Mesendoderm (in vitro differentiated cells): ENCODE measurements at regions not wholly inside any gene's neighbourhood (a gene's known extent, or its start where the extent isn't known, plus 50 kb on each side); places are given as distances from the start of the nearest gene placed in this dataset.

Experiments
- DNase-seq: peaks from one replicate; pipeline ENCODE4 v3.0.0; 2013
- H2AK5ac ChIP-seq: 2 replicates; pipeline ENCODE4 v1.6.1; 2013; ENCODE audit warnings: low read length, inconsistent platforms
- H2BK120ac ChIP-seq: 2 replicates; pipeline ENCODE4 v1.6.1; 2013; ENCODE audit warnings: low read depth, mild to moderate bottlenecking, low read length, moderate library complexity, mixed read lengths
- H2BK15ac ChIP-seq: replicated peaks from 2 replicates; pipeline ENCODE4 v1.6.1; 2013; ENCODE audit warnings: low read depth, mild to moderate bottlenecking, moderate library complexity
- H2BK5ac ChIP-seq: 2 replicates; pipeline ENCODE4 v1.6.1; 2013; ENCODE audit warnings: low read length, inconsistent platforms
- H3K18ac ChIP-seq: 2 replicates; pipeline ENCODE4 v1.6.1; 2013; ENCODE audit warnings: mild to moderate bottlenecking, low read length, mixed read lengths
- H3K23ac ChIP-seq: one replicate; pipeline ENCODE4 v1.6.1; 2013; ENCODE audit warnings: low read length
- H3K27ac ChIP-seq: 2 replicates; pipeline ENCODE4 v1.5.1; 2013; ENCODE audit warnings: low read depth, mild to moderate bottlenecking, inconsistent platforms, low read length, moderate library complexity
- H3K27me3 ChIP-seq: 2 replicates; pipeline ENCODE4 v1.6.1; 2013; ENCODE audit warnings: low read length, control low read depth, mild to moderate bottlenecking, inconsistent platforms; ENCODE audit not compliant: insufficient read depth, poor library complexity
- H3K36me3 ChIP-seq: 2 replicates; pipeline ENCODE4 v1.6.1; 2013; ENCODE audit warnings: low read length, inconsistent platforms; ENCODE audit not compliant: control insufficient read depth, insufficient read depth
- H3K4ac ChIP-seq: one replicate; pipeline ENCODE4 v1.6.1; 2013; ENCODE audit warnings: low read depth, mild to moderate bottlenecking, low read length, moderate library complexity
- H3K4me1 ChIP-seq: 2 replicates; pipeline ENCODE4 v1.6.1; 2013; ENCODE audit warnings: low read depth, low read length, inconsistent platforms; ENCODE audit not compliant: control insufficient read depth
- H3K4me2 ChIP-seq: 2 replicates; pipeline ENCODE4 v1.6.1; 2013; ENCODE audit warnings: low read length
- H3K4me3 ChIP-seq: 2 replicates; pipeline ENCODE4 v1.5.1; 2013; ENCODE audit warnings: mild to moderate bottlenecking, low read length
- H3K56ac ChIP-seq: one replicate; pipeline ENCODE4 v1.6.1; 2013; ENCODE audit warnings: low read length
- H3K79me1 ChIP-seq: 2 replicates; pipeline ENCODE4 v1.6.1; 2013; ENCODE audit warnings: low read length, inconsistent platforms
- H3K79me2 ChIP-seq: 2 replicates; pipeline ENCODE4 v1.6.1; 2013; ENCODE audit warnings: mild to moderate bottlenecking, low read length; ENCODE audit not compliant: control insufficient read depth, insufficient read depth
- H3K9ac ChIP-seq: 2 replicates; pipeline ENCODE4 v1.6.1; 2013; ENCODE audit warnings: low read length, inconsistent platforms
- H4K5ac ChIP-seq: one replicate; pipeline ENCODE4 v1.6.1; 2013; ENCODE audit warnings: low read length
- H4K8ac ChIP-seq: one replicate; pipeline ENCODE4 v1.6.1; 2013; ENCODE audit warnings: low read depth, mild to moderate bottlenecking, control low read depth, low read length, moderate library complexity
- WGBS: extraction: QIAGEN DNeasy Blood & Tissue Kit; methylation state at CpG from one replicate; pipeline ENCODE4 v1.1.7; 2013; ENCODE audit warnings: low lambda C conversion rate, missing lambda C conversion rate; ENCODE audit not compliant: insufficient coverage; ENCODE audit errors: extremely low coverage; 5-methylcytosine and 5-hydroxymethylcytosine counted together

DNA sequence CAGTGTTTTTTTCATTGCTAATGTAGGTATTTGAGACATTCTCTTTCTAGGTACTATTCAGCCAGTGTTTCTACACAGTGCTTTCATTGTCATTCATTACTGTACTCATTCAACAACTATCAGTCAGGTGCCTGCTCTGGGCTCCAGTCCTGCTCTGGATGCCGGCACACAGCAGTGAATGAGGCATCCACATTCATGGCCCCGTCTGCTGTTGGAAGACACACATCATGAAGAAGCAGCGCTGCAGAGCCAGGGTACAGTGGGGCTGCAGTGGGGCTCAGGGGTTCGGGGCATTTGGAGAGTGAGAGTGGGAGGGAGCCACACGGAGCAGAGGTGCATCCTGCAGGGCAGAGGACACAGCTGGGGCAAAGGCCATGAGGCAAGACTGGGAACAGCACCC lies 737.2 kb upstream of the RAB6C start:
- no peaks in the 10 kb centered on the region for H3K4me1 ChIP-seq
- H3K4ac ChIP-seq, result no peak overlapping the region
- no peak overlapping the region for H2BK15ac ChIP-seq
- no peak overlapping the region for H3K23ac ChIP-seq
- H3K18ac ChIP-seq, result no peak overlapping the region
- no peak overlapping the region for H3K4me2 ChIP-seq
- H4K5ac ChIP-seq, result no peak overlapping the region
- no peak overlapping the region for H2AK5ac ChIP-seq
- H3K56ac ChIP-seq, result no peak overlapping the region
- no peak overlapping the region for H4K8ac ChIP-seq
- no peaks in the 10 kb centered on the region for H3K79me2 ChIP-seq
- H3K36me3 ChIP-seq, result no peaks in the 10 kb centered on the region
- H3K27ac ChIP-seq, result no peak overlapping the region
- no peaks in the 10 kb centered on the region for H3K79me1 ChIP-seq
- no peaks in the 10 kb centered on the region for H3K27me3 ChIP-seq
- WGBS, result no CpG with 5 or more reads among the region's 5 CpGs
- no peak for DNase-seq
- H3K4me3 ChIP-seq, result no peak overlapping the region
- no peak overlapping the region for H3K9ac ChIP-seq
- no peak overlapping the region for H2BK5ac ChIP-seq
- no peak overlapping the region for H2BK120ac ChIP-seq

DNA sequence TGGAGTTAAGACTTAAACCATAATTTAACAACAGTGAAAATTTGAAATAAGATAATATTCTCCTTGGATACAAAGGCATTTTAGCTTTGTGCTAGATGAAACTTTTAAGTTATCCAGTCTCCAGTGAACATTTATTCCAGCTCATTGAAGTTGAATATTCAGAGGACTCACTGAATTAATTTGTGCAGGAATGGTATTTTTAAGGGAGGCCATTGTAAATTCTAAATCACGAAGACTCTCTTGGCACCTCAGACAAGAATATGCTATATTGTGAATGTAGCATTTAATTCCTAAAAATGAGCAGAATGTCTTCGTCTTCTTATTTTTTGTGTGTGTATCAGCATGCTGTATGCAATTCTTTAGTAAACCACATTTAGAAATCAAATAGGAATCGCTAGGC lies 731.7 kb upstream of the RAB6C start:
- H2AK5ac ChIP-seq, result no peak overlapping the region
- no peak overlapping the region for H3K4ac ChIP-seq
- no peak overlapping the region for H3K18ac ChIP-seq
- H3K4me1 ChIP-seq, result no peaks in the 10 kb centered on the region
- H4K5ac ChIP-seq, result no peak overlapping the region
- H3K79me2 ChIP-seq, result no peaks in the 10 kb centered on the region
- H3K27me3 ChIP-seq, result no peaks in the 10 kb centered on the region
- H3K27ac ChIP-seq, result no peak overlapping the region
- H3K36me3 ChIP-seq, result no peaks in the 10 kb centered on the region
- no peak overlapping the region for H3K23ac ChIP-seq
- H2BK5ac ChIP-seq, result no peak overlapping the region
- no peak for DNase-seq
- H4K8ac ChIP-seq, result no peak overlapping the region
- no peak overlapping the region for H3K9ac ChIP-seq
- H2BK120ac ChIP-seq, result no peak overlapping the region
- no peak overlapping the region for H3K4me3 ChIP-seq
- H2BK15ac ChIP-seq, result no peak overlapping the region
- no peaks in the 10 kb centered on the region for H3K79me1 ChIP-seq
- WGBS, result no CpG with 5 or more reads among the region's 3 CpGs
- H3K56ac ChIP-seq, result no peak overlapping the region
- no peak overlapping the region for H3K4me2 ChIP-seq

DNA sequence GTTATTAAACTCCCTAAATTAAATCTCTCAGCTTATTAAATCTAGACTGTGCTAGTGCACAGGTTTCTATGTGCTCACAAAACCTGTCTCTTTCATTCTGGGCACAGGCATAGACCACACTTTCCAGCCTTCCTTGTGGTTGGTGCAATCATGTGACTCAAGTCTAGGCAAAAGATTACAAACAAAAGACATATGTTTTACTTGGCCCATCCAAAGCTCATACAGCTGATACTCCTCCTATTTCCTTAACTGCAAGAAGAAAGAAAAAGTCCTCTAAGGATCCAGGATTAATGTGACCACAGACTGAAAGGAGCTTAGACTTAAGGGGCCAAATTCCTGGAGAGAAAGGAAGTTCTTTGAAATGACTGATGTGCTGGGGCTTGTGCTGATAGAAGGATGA lies 731.3 kb upstream of the RAB6C start:
- Histone ChIP-seq H3K18ac (no peak overlapping the region), H3K4me1 (no peaks in the 10 kb centered on the region), H2BK15ac (no peak overlapping the region), H2AK5ac (no peak overlapping the region), H3K79me1 (no peaks in the 10 kb centered on the region), H4K5ac (no peak overlapping the region), H2BK120ac (no peak overlapping the region), H3K4ac (no peak overlapping the region), H3K27ac (no peak overlapping the region), H4K8ac (no peak overlapping the region), H2BK5ac (no peak overlapping the region), H3K36me3 (no peaks in the 10 kb centered on the region), H3K27me3 (no peaks in the 10 kb centered on the region), H3K56ac (no peak overlapping the region), H3K9ac (no peak overlapping the region), H3K79me2 (no peaks in the 10 kb centered on the region), H3K23ac (no peak overlapping the region), H3K4me3 (no peak overlapping the region), H3K4me2 (no peak overlapping the region)
- DNase-seq, result no peak

DNA sequence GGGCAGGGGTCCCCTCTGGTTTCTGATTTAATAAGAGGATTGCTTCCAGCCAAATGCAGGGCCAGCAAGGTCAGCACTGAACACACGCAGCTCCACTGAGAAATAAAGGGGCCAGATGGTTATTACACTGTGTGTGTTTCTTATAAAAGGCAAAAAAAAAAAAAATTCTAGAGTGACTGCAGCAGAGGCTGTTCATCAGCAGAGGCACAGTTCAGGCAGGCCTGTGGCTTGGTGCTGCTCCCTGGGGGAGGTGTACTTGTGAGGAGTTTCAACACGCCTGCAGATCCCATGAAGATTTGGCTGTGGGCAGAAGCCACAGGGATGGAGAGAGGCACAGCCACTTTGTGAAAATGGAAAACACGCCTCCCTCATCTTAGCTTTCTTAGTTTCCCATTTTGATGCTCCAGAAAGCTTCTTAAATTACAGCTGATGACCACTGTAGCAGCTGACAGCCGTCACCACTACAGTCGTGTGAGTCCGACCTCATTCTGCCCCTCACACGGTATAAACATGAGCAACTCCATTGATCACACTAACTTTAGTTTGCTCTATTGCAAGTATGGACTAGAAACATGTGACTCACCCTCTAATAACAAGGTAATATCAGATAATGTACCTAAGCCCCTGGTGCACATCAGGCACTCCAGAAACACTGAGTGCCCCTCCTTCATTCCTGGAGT lies 726.5 kb upstream of the RAB6C start:
- Histone ChIP-seq H3K79me2 (no peaks in the 10 kb centered on the region), H3K23ac (no peak overlapping the region)
- no CpG with 5 or more reads among the region's 7 CpGs for WGBS

DNA sequence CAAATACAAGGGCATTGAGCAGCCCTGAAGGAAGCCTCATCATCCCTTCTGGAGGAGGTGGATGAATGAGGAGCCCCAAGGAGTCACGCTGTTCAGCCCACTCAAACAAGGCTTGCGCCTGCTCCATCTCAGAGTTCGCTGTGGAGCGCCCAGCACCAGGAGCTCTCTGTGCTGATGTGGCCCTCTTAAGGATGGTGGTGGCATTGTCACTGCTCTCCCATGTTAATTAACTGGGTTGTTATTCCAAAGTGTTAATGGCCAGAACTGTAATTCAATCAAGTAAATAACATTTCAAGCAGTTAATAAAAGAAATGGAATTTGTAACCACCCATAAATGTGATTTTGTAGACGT lies 726.0 kb upstream of the RAB6C start:
- Histone ChIP-seq H3K4me3 (no peak overlapping the region), H3K4me2 (no peak overlapping the region), H3K4me1 (no peaks in the 10 kb centered on the region), H3K79me1 (no peaks in the 10 kb centered on the region), H3K4ac (no peak overlapping the region), H3K18ac (no peak overlapping the region), H3K79me2 (no peaks in the 10 kb centered on the region), H3K27ac (no peak overlapping the region), H3K56ac (no peak overlapping the region), H2BK15ac (no peak overlapping the region), H2BK5ac (no peak overlapping the region), H3K9ac (no peak overlapping the region), H3K36me3 (no peaks in the 10 kb centered on the region), H4K8ac (no peak overlapping the region), H2AK5ac (no peak overlapping the region), H4K5ac (no peak overlapping the region), H2BK120ac (no peak overlapping the region), H3K23ac (no peak overlapping the region), H3K27me3 (no peaks in the 10 kb centered on the region)
- WGBS, result no CpG with 5 or more reads among the region's 5 CpGs
- DNase-seq, result peak; percentile 53

More for the DNA sequence above, 726.5 kb upstream of the RAB6C start:
- no peaks in the 10 kb centered on the region for H3K36me3 ChIP-seq
- no peak overlapping the region for H2BK15ac ChIP-seq
- no peak overlapping the region for H3K4me3 ChIP-seq
- no peak overlapping the region for H3K18ac ChIP-seq
- H2AK5ac ChIP-seq, result no peak overlapping the region
- no peak overlapping the region for H3K4ac ChIP-seq
- no peak overlapping the region for H3K4me2 ChIP-seq
- H3K27ac ChIP-seq, result no peak overlapping the region
- no peaks in the 10 kb centered on the region for H3K79me1 ChIP-seq
- H4K5ac ChIP-seq, result no peak overlapping the region
- H3K56ac ChIP-seq, result no peak overlapping the region
- H3K9ac ChIP-seq, result no peak overlapping the region
- H3K4me1 ChIP-seq, result no peaks in the 10 kb centered on the region
- H2BK5ac ChIP-seq, result no peak overlapping the region
- DNase-seq, result no peak
- no peaks in the 10 kb centered on the region for H3K27me3 ChIP-seq
- H4K8ac ChIP-seq, result no peak overlapping the region
- H2BK120ac ChIP-seq, result no peak overlapping the region

DNA sequence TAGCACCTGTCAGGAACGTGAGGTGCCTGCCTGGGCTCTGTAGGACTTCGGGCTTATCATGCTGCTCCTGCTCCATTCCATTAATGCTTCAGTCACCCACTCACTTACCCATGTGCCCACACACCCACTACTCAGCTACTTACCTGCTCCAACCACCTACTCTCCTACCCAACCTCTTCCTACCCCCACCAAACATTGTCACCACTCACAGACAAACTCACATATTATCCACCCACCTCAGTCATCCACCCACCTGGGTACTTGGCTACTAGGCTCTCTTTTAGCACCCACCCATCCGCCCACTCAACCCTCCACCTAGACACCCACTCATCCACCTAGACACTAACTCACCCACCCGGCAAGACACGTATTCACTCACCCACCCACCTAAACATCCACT lies 724.7 kb upstream of the RAB6C start:
- no peak overlapping the region for H2AK5ac ChIP-seq
- H3K4me2 ChIP-seq, result no peak overlapping the region
- no peak overlapping the region for H3K4ac ChIP-seq
- WGBS, result no CpG with 5 or more reads among the region's 5 CpGs
- H3K27ac ChIP-seq, result no peak overlapping the region
- H3K4me3 ChIP-seq, result no peak overlapping the region
- no peak overlapping the region for H4K8ac ChIP-seq
- H2BK5ac ChIP-seq, result no peak overlapping the region
- no peak overlapping the region for H3K9ac ChIP-seq
- H3K56ac ChIP-seq, result no peak overlapping the region
- H3K27me3 ChIP-seq, result no peaks in the 10 kb centered on the region
- no peaks in the 10 kb centered on the region for H3K79me2 ChIP-seq
- H3K79me1 ChIP-seq, result no peaks in the 10 kb centered on the region
- no peaks in the 10 kb centered on the region for H3K4me1 ChIP-seq
- no peak overlapping the region for H3K23ac ChIP-seq
- H2BK15ac ChIP-seq, result no peak overlapping the region
- no peak for DNase-seq
- no peaks in the 10 kb centered on the region for H3K36me3 ChIP-seq
- no peak overlapping the region for H4K5ac ChIP-seq
- H2BK120ac ChIP-seq, result no peak overlapping the region
- no peak overlapping the region for H3K18ac ChIP-seq
